ENCODE measurements at regions not wholly inside any gene's neighbourhood (a gene's known extent, or its start where the extent isn't known, plus 50 kb on each side); places are given as distances from the start of the nearest gene placed in this dataset.
A peak's percentile ranks its signal among the peaks of the same experiment; 100 is the strongest.
"Not testable (repeated sequence)": the region's sequence is repeated elsewhere in the genome, so short reads cannot be mapped to it uniquely, and the experiment has no call there.

GRCh38 chr2:84197901-84198300 is 261.2 kb downstream of the SUCLG1 start:
- POLR2A ChIA-PET, result no interaction called here
- Mint-ChIP-seq H3K27me3 (peaks cover 2 to 8% (median 4%) of the 10 kb centered on the region in 5 donors), H3K4me1 (no peaks in the 10 kb centered on the region), H3K36me3 (no peaks in the 10 kb centered on the region), H3K9me3 (peaks cover 0 to 11% (median 0%) of the 10 kb centered on the region in 9 donors), H3K4me3 (no peak overlapping the region), H3K27ac (no peak overlapping the region)
- DNase-seq (no peak), ATAC-seq (no peak)

- no peaks in the 10 kb centered on the region for H3K4me1 Mint-ChIP-seq
- no peaks in the 10 kb centered on the region for H3K36me3 Mint-ChIP-seq
- H3K4me3 Mint-ChIP-seq, result no peak overlapping the region
- H3K27ac Mint-ChIP-seq, result no peak overlapping the region
- POLR2A ChIA-PET, result interaction anchor here (0.5 kb wide), 1 partner anchor 314 kb away, joined by 3 read pairs; no protein-coding TSS in a partner anchor
- no peak for DNase-seq
- peaks cover 0 to 11% (median 0%) of the 10 kb centered on the region in 9 donors for H3K9me3 Mint-ChIP-seq
- peaks cover 0 to 6% (median 3%) of the 10 kb centered on the region in 5 donors for H3K27me3 Mint-ChIP-seq
- no peak for ATAC-seq
Observed at GRCh38 chr2:84194949-84195644, 264.0 kb downstream of the SUCLG1 start.

- no peaks in the 10 kb centered on the region for H3K4me1 Mint-ChIP-seq
- no peak overlapping the region for H3K27ac Mint-ChIP-seq
- POLR2A ChIA-PET, result no interaction called here
- DNase-seq, result no peak
- H3K4me3 Mint-ChIP-seq, result no peak overlapping the region
- H3K36me3 Mint-ChIP-seq, result no peaks in the 10 kb centered on the region
- H3K9me3 Mint-ChIP-seq, result peaks cover 0 to 4% (median 0%) of the 10 kb centered on the region in 9 donors
- no peak for ATAC-seq
- H3K27me3 Mint-ChIP-seq, result peaks cover 0 to 3% (median 0%) of the 10 kb centered on the region in 5 donors
Observed at GRCh38 chr2:84194181-84194580, 264.9 kb downstream of the SUCLG1 start.

GRCh38 chr2:84187258-84187657 is 271.8 kb downstream of the SUCLG1 start:
- peak overlapping the region in 1 of 10 donors; percentile 13 for H3K27ac Mint-ChIP-seq
- no peak for ATAC-seq

GRCh38 chr2:84181927-84182326 is 277.2 kb downstream of the SUCLG1 start:
- POLR2A ChIA-PET, result no interaction called here
- Mint-ChIP-seq H3K9me3 (no peaks in the 10 kb centered on the region), H3K4me3 (no peak overlapping the region), H3K27me3 (peaks cover 2 to 13% (median 6%) of the 10 kb centered on the region in 5 donors), H3K27ac (no peak overlapping the region), H3K4me1 (no peaks in the 10 kb centered on the region), H3K36me3 (no peaks in the 10 kb centered on the region)
- no peak for DNase-seq
- ATAC-seq, result no peak

More at GRCh38 chr2:84187258-84187657, 271.8 kb downstream of the SUCLG1 start:
- Mint-ChIP-seq H3K4me3 (no peak overlapping the region), H3K4me1 (no peaks in the 10 kb centered on the region), H3K9me3 (no peaks in the 10 kb centered on the region), H3K27me3 (peaks cover 1 to 13% (median 4%) of the 10 kb centered on the region in 5 donors), H3K36me3 (no peaks in the 10 kb centered on the region)
- POLR2A ChIA-PET, result no interaction called here
- DNase-seq, result no peak

GRCh38 chr2:84177733-84178132 is 281.3 kb downstream of the SUCLG1 start:
- no peak for DNase-seq
- POLR2A ChIA-PET, result no interaction called here
- Mint-ChIP-seq H3K36me3 (no peaks in the 10 kb centered on the region), H3K27me3 (peaks cover 0 to 22% (median 6%) of the 10 kb centered on the region in 5 donors), H3K9me3 (peaks cover 0 to 2% (median 0%) of the 10 kb centered on the region in 9 donors), H3K27ac (no peak overlapping the region), H3K4me3 (no peak overlapping the region), H3K4me1 (no peaks in the 10 kb centered on the region)
- peak in 1 of 2 donors; percentile 18 for ATAC-seq

- H3K27me3 Mint-ChIP-seq, result peaks cover 0 to 26% (median 7%) of the 10 kb centered on the region in 5 donors
- H3K36me3 Mint-ChIP-seq, result no peaks in the 10 kb centered on the region
- H3K4me3 Mint-ChIP-seq, result no peak overlapping the region
- DNase-seq (no peak), ATAC-seq (no peak)
- POLR2A ChIA-PET, result no interaction called here
- no peaks in the 10 kb centered on the region for H3K4me1 Mint-ChIP-seq
- no peak overlapping the region for H3K27ac Mint-ChIP-seq
- H3K9me3 Mint-ChIP-seq, result peaks cover 0 to 2% (median 0%) of the 10 kb centered on the region in 9 donors
Observed at GRCh38 chr2:84175970-84176369, 283.1 kb downstream of the SUCLG1 start.

GRCh38 chr2:84175340-84175739 is 283.7 kb downstream of the SUCLG1 start:
- Mint-ChIP-seq H3K27me3 (peaks cover 0 to 26% (median 7%) of the 10 kb centered on the region in 5 donors), H3K4me3 (no peak overlapping the region), H3K27ac (no peak overlapping the region), H3K36me3 (no peaks in the 10 kb centered on the region), H3K4me1 (no peaks in the 10 kb centered on the region), H3K9me3 (peaks cover 0 to 2% (median 0%) of the 10 kb centered on the region in 9 donors)
- DNase-seq, result no peak
- POLR2A ChIA-PET, result no interaction called here
- no peak for ATAC-seq

- no peaks in the 10 kb centered on the region for H3K4me1 Mint-ChIP-seq
- no peak overlapping the region for H3K27ac Mint-ChIP-seq
- no peaks in the 10 kb centered on the region for H3K36me3 Mint-ChIP-seq
- no peak for ATAC-seq
- H3K9me3 Mint-ChIP-seq, result peaks cover 0 to 7% (median 3%) of the 10 kb centered on the region in 9 donors
- H3K27me3 Mint-ChIP-seq, result peaks cover under 1 to 32% (median 5%) of the 10 kb centered on the region in 5 donors
- no peak for DNase-seq
- POLR2A ChIA-PET, result no interaction called here
- H3K4me3 Mint-ChIP-seq, result no peak overlapping the region
Observed at GRCh38 chr2:84173041-84173440, 286.0 kb downstream of the SUCLG1 start.

- no peaks in the 10 kb centered on the region for H3K4me1 Mint-ChIP-seq
- no peak overlapping the region for H3K27ac Mint-ChIP-seq
- POLR2A ChIA-PET, result no interaction called here
- H3K36me3 Mint-ChIP-seq, result no peaks in the 10 kb centered on the region
- no peak for DNase-seq
- ATAC-seq, result no peak
- peaks cover 1 to 36% (median 10%) of the 10 kb centered on the region in 5 donors for H3K27me3 Mint-ChIP-seq
- H3K4me3 Mint-ChIP-seq, result no peak overlapping the region
- H3K9me3 Mint-ChIP-seq, result peaks cover 0 to 8% (median 5%) of the 10 kb centered on the region in 9 donors
Observed at GRCh38 chr2:84170979-84171378, 288.1 kb downstream of the SUCLG1 start.

GRCh38 chr2:84169871-84170270 is 289.2 kb downstream of the SUCLG1 start:
- no peak overlapping the region for H3K27ac Mint-ChIP-seq
- no peaks in the 10 kb centered on the region for H3K36me3 Mint-ChIP-seq
- H3K4me1 Mint-ChIP-seq, result no peaks in the 10 kb centered on the region
- POLR2A ChIA-PET, result no interaction called here
- ATAC-seq (no peak), DNase-seq (no peak)
- peaks cover 1 to 36% (median 10%) of the 10 kb centered on the region in 5 donors for H3K27me3 Mint-ChIP-seq
- H3K4me3 Mint-ChIP-seq, result no peak overlapping the region
- peaks cover 0 to 8% (median 3%) of the 10 kb centered on the region in 9 donors for H3K9me3 Mint-ChIP-seq

GRCh38 chr2:84168552-84168951 is 290.5 kb downstream of the SUCLG1 start:
- DNase-seq, POLR2A ChIA-PET, H3K36me3 Mint-ChIP-seq, H3K9me3 Mint-ChIP-seq, H3K4me1 Mint-ChIP-seq, H3K27ac Mint-ChIP-seq, ATAC-seq, H3K4me3 Mint-ChIP-seq: not testable (repeated sequence)
- H3K27me3 Mint-ChIP-seq, result peaks cover 1 to 31% (median 10%) of the 10 kb centered on the region in 5 donors

GRCh38 chr2:84165256-84165655 is 293.8 kb downstream of the SUCLG1 start:
- no peak for ATAC-seq
- POLR2A ChIA-PET, result no interaction called here
- Mint-ChIP-seq H3K27me3 (peaks cover 10 to 41% (median 21%) of the 10 kb centered on the region in 5 donors), H3K27ac (no peak overlapping the region), H3K36me3 (no peaks in the 10 kb centered on the region), H3K9me3 (peaks cover 0 to 8% (median 3%) of the 10 kb centered on the region in 9 donors), H3K4me3 (no peak overlapping the region), H3K4me1 (no peaks in the 10 kb centered on the region)
- DNase-seq, result no peak

- H3K4me1 Mint-ChIP-seq, result no peaks in the 10 kb centered on the region
- POLR2A ChIA-PET, result no interaction called here
- ATAC-seq, result no peak
- H3K36me3 Mint-ChIP-seq, result no peaks in the 10 kb centered on the region
- no peak for DNase-seq
- H3K4me3 Mint-ChIP-seq, result no peak overlapping the region
- no peaks in the 10 kb centered on the region for H3K9me3 Mint-ChIP-seq
- no peak overlapping the region for H3K27ac Mint-ChIP-seq
- H3K27me3 Mint-ChIP-seq, result peaks cover 9 to 42% (median 17%) of the 10 kb centered on the region in 5 donors
Observed at GRCh38 chr2:84160453-84160852, 298.6 kb downstream of the SUCLG1 start.

Data from naive thymus-derived CD8-positive, alpha-beta T cell (primary cell).